Large intestine (tissue), 3 donors: ENCODE measurements at regions not wholly inside any gene's neighbourhood (a gene's known extent, or its start where the extent isn't known, plus 50 kb on each side); places are given as distances from the start of the nearest gene placed in this dataset.

Experiments used
- DNase-seq, 2 donors: peaks; one replicate each; pipeline versions ENCODE4 v3.0.0 to v3.0.0-alpha.2; 2013
- H3K27ac ChIP-seq: one replicate; pipeline ENCODE4 v1.5.1; 2013; ENCODE audit warnings: low read length
- H3K27me3 ChIP-seq: 2 replicates; pipeline ENCODE4 v1.6.1; 2013; ENCODE audit warnings: low read length; ENCODE audit not compliant: control insufficient read depth, insufficient read depth
- H3K36me3 ChIP-seq: 2 replicates; pipeline ENCODE4 v1.6.1; 2013; ENCODE audit warnings: low read length; ENCODE audit not compliant: control insufficient read depth, insufficient read depth
- H3K4me1 ChIP-seq: one replicate; pipeline ENCODE4 v1.6.1; 2013; ENCODE audit warnings: low read length; ENCODE audit not compliant: control insufficient read depth, insufficient read depth
- H3K4me3 ChIP-seq: one replicate; pipeline ENCODE4 v1.5.1; 2013; ENCODE audit warnings: low read length
- H3K9me3 ChIP-seq: one replicate; pipeline ENCODE4 v1.6.1; 2013; ENCODE audit warnings: mild to moderate bottlenecking, low read depth, low read length, moderate library complexity; ENCODE audit not compliant: control insufficient read depth
- WGBS: methylation state at CpG from one replicate; pipeline ENCODE4 v1.1.5; 2013; ENCODE audit warnings: low lambda C conversion rate; ENCODE audit not compliant: insufficient coverage; 5-methylcytosine and 5-hydroxymethylcytosine counted together

DNA sequence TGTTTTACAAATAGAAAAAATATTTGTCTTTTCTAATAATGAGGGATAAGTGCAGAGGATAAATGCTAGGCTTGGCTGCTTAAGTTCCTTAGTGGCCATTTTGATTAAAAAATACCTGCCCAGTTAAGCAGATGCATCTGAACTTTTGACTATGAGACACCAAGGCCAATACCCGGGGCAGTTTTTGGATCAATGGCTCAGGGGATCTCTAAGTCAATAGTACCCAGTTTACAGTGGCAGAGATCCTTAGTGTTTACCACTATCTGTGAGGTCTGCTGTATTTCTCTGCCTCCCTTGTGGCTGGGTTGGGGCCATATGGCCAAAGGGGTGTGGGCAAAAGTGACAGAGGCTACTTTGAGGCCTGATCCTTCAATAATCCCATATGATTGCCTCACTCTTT lies 184.5 kb upstream of the MAST4 start:
- Histone ChIP-seq H3K4me3 (no peak overlapping the region), H3K4me1 (no peaks in the 10 kb centered on the region), H3K27ac (no peak overlapping the region), H3K36me3 (no peaks in the 10 kb centered on the region), H3K9me3 (no peaks in the 10 kb centered on the region), H3K27me3 (no peaks in the 10 kb centered on the region)
- DNase-seq: no peak
- WGBS: no CpG with 5 or more reads among the region's 1 CpG

DNA sequence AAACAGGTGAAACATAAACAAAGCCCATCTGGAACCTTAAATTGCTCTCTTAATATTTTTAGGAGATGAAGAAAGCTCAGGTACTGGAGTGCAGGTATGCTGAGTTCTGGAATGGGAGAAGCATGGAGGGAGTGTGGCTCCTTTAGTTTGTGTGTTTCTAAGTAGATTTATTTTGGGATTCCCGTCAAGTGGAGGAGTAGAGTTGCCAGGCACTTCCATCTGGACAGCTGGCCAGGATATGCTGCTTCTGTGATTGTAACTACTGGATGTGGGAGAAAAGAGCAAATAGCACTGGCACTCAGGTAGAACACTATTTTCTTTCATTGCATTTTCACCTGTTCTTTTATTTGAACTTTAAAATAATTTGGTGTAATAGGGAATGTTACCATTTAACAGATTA lies 182.3 kb upstream of the MAST4 start:
- H3K4me1 ChIP-seq: no peaks in the 10 kb centered on the region
- no peaks in the 10 kb centered on the region for H3K36me3 ChIP-seq
- H3K27ac ChIP-seq: no peak overlapping the region
- H3K9me3 ChIP-seq: no peaks in the 10 kb centered on the region
- no peak for DNase-seq
- no peak overlapping the region for H3K4me3 ChIP-seq
- H3K27me3 ChIP-seq: no peaks in the 10 kb centered on the region
- no CpG with 5 or more reads among the region's 1 CpG for WGBS

DNA sequence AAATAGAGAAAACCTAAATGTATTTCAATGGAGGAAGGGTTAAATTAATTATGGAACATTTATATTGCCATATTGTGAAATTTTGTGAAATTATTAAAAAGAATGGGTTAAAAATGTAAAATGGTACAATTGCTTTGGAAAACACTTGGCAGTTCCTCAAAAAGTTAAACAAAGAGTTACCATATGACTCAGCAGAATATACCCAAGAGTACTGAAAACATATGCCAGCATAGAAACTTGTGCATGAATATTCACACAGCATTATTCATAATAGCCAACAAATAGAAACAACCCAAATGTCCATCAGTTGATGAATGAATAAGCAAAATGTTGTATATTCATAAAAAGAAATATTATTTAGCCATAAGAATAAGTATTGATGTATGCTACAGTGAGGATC lies 181.0 kb upstream of the MAST4 start:
- Histone ChIP-seq H3K27me3 (no peaks in the 10 kb centered on the region), H3K27ac (no peak overlapping the region), H3K9me3 (no peaks in the 10 kb centered on the region), H3K36me3 (no peaks in the 10 kb centered on the region), H3K4me1 (no peaks in the 10 kb centered on the region), H3K4me3 (no peak overlapping the region)
- no peak for DNase-seq

DNA sequence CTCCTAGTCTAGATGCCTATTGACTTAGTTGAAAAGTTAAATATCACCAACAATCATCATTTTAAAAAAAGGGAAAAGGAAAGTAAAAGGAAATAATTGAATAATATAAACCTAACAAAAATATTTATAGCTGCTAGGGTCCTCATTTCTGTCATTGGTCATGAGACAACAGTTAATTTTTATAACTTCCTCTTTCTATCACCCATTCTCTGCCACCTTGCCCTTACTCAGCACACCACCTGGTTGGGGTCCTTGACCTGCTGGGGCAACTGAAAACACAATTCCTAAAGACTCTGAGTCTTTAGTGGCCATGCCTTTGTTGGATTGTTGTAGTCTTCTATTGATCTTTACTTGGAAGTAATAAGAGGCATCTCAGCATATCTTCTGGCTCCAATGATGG lies 179.5 kb upstream of the MAST4 start:
- Histone ChIP-seq H3K9me3 (no peaks in the 10 kb centered on the region), H3K27ac (no peak overlapping the region), H3K27me3 (no peaks in the 10 kb centered on the region), H3K4me1 (no peaks in the 10 kb centered on the region), H3K36me3 (no peaks in the 10 kb centered on the region), H3K4me3 (no peak overlapping the region)
- DNase-seq: no peak

DNA sequence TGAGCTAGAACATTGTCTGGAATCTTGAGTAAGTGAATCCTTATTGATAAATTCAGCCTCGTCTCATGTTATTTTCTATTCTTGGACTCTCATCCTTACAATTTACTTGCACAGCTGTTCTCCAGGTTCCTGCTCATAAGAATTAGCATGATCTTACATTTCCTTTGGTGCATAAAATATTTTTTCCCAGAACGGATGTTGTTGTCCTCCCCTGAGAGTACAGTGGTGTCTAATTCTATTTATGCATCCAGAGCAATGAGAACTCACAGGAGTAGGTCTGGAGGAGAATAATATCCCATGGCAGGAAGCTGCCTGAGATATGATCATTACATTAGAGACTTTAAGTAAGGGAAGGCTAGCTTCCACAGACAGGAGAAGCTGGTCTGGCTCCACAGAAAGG lies 178.4 kb upstream of the MAST4 start:
- no peak for DNase-seq
- WGBS: 80% methylated on average over 1 of the region's 2 CpGs
- Histone ChIP-seq H3K4me1 (no peaks in the 10 kb centered on the region), H3K9me3 (no peaks in the 10 kb centered on the region), H3K27me3 (no peaks in the 10 kb centered on the region), H3K27ac (no peak overlapping the region), H3K36me3 (no peaks in the 10 kb centered on the region), H3K4me3 (no peak overlapping the region)

DNA sequence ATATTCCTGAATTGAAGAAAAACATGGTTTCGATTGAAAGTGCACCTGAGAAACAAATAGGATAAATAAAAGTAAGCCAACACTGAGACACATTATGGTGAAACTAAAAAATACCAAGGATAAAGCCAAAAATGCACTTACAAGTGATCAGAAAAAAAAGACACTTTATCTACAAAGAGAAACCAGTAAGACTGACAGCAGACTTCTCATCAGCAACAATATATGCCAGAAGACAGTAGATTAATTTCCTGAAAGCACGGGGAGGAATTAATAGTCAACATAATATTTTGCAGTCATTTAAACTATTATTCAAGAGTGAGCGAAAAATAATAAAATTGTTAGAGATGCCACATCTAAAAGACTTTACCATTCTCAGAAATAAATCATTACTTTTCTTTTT lies 172.7 kb upstream of the MAST4 start:
- Histone ChIP-seq H3K27ac (no peak overlapping the region), H3K9me3 (peaks cover 2% of the 10 kb centered on the region), H3K27me3 (no peaks in the 10 kb centered on the region), H3K4me3 (no peak overlapping the region), H3K4me1 (no peaks in the 10 kb centered on the region), H3K36me3 (no peaks in the 10 kb centered on the region)
- no peak for DNase-seq
- WGBS: 89% methylated on average over 1 of the region's 3 CpGs

DNA sequence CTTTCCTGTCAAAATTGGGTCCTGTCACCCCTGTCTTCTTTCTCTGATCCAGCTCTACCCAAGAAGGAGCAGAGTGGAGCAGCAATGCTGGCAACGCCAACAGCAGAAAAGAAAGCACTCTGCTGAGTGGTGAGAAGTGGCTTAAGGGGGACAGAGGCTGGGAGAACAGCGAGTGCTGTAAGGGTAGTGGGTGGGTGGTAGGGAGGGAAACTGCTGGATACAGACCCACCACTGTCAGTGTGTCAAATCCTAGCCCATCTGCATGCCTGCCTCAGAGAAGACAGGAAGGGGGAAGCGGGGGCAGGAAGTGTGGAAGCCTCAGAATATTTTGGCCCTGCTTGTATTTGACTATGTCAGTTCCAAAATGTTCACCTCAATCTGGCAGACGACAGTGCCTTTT lies 170.4 kb upstream of the MAST4 start:
- Histone ChIP-seq H3K36me3 (no peaks in the 10 kb centered on the region), H3K27ac (no peak overlapping the region), H3K4me3 (no peak overlapping the region), H3K4me1 (no peaks in the 10 kb centered on the region), H3K9me3 (peaks cover 2% of the 10 kb centered on the region), H3K27me3 (no peaks in the 10 kb centered on the region)
- no CpG with 5 or more reads among the region's 4 CpGs for WGBS
- no peak for DNase-seq

DNA sequence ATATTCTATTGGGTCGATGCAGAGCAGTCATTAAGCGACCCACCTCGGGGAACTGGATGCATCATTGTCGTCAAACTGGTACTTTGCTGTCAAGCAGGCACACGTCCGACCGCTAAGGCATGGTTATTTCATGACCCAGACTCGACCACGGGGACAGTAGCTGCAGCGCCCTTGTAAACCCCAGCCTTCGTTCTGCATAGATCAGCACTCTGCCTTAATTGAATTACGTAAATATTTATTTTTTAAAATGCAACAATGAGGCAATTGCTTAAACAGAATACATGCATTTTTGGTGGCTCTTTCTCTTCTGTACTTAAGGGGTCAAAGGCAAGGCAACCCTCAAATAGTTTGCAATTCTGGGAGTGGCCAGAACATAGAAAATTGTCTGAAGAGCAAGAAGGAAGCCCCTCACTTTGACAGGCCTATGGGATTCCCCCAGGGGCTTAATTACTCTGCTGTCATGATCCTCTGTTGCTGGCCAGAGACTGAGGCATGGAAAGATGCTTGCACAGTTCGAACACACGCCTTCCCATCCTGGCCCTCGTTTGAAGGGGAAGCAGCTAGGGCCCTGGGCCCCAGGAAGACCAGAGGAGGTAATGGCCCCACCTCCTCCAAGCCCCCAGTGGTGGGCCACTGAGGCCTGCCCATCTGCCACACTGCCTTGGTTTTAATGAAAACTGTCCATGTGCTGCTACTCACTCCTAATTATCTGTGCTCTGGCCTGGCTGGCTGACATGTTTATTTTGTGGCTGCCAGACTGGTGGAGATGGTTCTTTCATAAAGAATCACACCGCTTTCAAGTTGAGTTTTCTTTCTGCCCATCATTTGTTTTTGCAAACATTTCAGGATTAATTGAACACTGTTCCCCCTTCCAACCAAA lies 169.7 kb upstream of the MAST4 start:
- no peaks in the 10 kb centered on the region for H3K36me3 ChIP-seq
- H3K27ac ChIP-seq: peak overlapping the region; percentile 40
- no peaks in the 10 kb centered on the region for H3K4me1 ChIP-seq
- H3K4me3 ChIP-seq: no peak overlapping the region
- peaks cover 2% of the 10 kb centered on the region for H3K9me3 ChIP-seq
- H3K27me3 ChIP-seq: no peaks in the 10 kb centered on the region
- no CpG with 5 or more reads among the region's 16 CpGs for whole genome bisulfite sequencing
- DNase-seq: no peak

DNA sequence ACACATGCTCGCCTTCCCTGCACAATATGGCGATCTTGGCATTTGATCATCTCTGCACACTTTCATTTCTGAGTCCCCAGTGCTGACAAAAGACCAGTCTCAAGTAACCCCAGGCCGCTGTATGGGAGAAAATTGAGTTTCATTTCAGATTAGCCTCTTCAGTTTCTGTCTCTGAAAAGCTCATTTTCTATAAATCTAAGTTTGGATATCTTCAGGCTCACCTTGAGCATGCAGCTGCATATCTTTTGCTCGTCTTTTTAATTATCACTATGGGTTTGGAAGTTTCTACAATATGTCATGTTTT lies 169.1 kb upstream of the MAST4 start:
- DNase-seq: no peak
- no peak overlapping the region for H3K4me3 ChIP-seq
- H3K4me1 ChIP-seq: no peaks in the 10 kb centered on the region
- H3K9me3 ChIP-seq: peaks cover 2% of the 10 kb centered on the region
- H3K27me3 ChIP-seq: no peaks in the 10 kb centered on the region
- no peaks in the 10 kb centered on the region for H3K36me3 ChIP-seq
- no peak overlapping the region for H3K27ac ChIP-seq
- WGBS: 56% methylated on average over 3 of the region's 4 CpGs

DNA sequence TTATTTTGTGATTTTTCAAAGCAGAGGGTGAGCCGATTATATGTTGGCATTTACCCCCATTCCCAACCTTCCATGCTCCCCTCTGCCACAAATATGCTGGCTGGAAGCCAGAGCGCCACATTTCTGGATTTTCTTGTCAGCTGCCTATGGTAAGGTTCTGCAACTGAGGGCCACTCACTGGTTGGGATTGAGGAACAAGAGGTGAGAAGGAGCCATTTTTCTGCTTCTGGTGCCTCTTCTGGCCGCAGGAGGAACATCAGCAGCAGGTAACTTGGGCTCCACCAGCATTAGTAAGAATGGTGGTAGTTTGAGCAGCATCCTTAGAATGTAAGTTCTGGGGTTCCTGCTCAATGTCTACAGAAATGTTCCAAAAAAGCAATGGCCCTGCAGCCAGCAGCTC lies 159.5 kb upstream of the MAST4 start:
- H3K27me3 ChIP-seq: no peaks in the 10 kb centered on the region
- H3K4me1 ChIP-seq: no peaks in the 10 kb centered on the region
- H3K9me3 ChIP-seq: no peaks in the 10 kb centered on the region
- H3K36me3 ChIP-seq: no peaks in the 10 kb centered on the region
- no peak overlapping the region for H3K27ac ChIP-seq
- no peak overlapping the region for H3K4me3 ChIP-seq
- no CpG with 5 or more reads among the region's 3 CpGs for WGBS
- DNase-seq: no peak

DNA sequence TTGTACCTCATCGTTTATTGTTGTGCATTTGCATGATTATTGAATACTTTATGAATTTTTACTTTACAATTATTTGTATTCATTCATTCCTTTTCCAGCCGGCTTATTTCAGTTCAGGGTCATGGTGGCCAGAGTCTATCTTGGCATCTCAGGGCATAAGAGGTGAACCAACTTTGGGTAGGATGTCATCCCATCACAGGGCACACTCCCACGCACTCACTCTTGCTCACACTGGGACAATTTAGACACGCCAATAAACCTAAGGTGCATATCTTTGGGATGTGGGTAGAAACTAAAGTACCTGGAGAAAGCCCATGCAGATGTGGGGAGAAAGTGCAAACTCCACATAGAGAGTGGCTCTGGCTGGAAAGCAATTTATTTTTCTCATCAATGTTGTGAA lies 158.1 kb upstream of the MAST4 start:
- H3K9me3 ChIP-seq: no peaks in the 10 kb centered on the region
- DNase-seq: no peak
- no CpG with 5 or more reads among the region's 4 CpGs for WGBS
- H3K27me3 ChIP-seq: no peaks in the 10 kb centered on the region
- no peaks in the 10 kb centered on the region for H3K36me3 ChIP-seq
- H3K4me1 ChIP-seq: no peaks in the 10 kb centered on the region
- no peak overlapping the region for H3K4me3 ChIP-seq
- no peak overlapping the region for H3K27ac ChIP-seq
